Muscle of leg (tissue), 3 donors: ENCODE measurements at regions not wholly inside any gene's neighbourhood (a gene's known extent, or its start where the extent isn't known, plus 50 kb on each side); places are given as distances from the start of the nearest gene placed in this dataset.

ENCODE experiments used
- DNase-seq: peaks from one replicate; pipeline ENCODE4 v3.0.0; 2013
- H3K27ac ChIP-seq: one replicate; pipeline ENCODE4 v1.5.1; 2013; ENCODE audit warnings: mild to moderate bottlenecking, low read length, control low read depth
- H3K27me3 ChIP-seq: one replicate; pipeline ENCODE4 v1.6.1; 2013; ENCODE audit warnings: low read length; ENCODE audit not compliant: control insufficient read depth, insufficient read depth
- H3K36me3 ChIP-seq: one replicate; pipeline ENCODE4 v1.6.1; 2013; ENCODE audit warnings: low read length; ENCODE audit not compliant: control insufficient read depth, insufficient read depth
- H3K4me1 ChIP-seq: one replicate; pipeline ENCODE4 v1.6.1; 2013; ENCODE audit warnings: low read length; ENCODE audit not compliant: control insufficient read depth, insufficient read depth
- H3K4me3 ChIP-seq: one replicate; pipeline ENCODE4 v1.5.1; 2013; ENCODE audit warnings: low read length, control low read depth
- H3K9me3 ChIP-seq: replicated peaks from 2 replicates; pipeline ENCODE4 v1.6.1; 2013; ENCODE audit warnings: low read depth, low read length; ENCODE audit not compliant: control insufficient read depth
- WGBS: methylation state at CpG from one replicate; pipeline ENCODE4 v1.1.5; 2013; ENCODE audit warnings: missing lambda C conversion rate; ENCODE audit not compliant: insufficient coverage; 5-methylcytosine and 5-hydroxymethylcytosine counted together

DNA sequence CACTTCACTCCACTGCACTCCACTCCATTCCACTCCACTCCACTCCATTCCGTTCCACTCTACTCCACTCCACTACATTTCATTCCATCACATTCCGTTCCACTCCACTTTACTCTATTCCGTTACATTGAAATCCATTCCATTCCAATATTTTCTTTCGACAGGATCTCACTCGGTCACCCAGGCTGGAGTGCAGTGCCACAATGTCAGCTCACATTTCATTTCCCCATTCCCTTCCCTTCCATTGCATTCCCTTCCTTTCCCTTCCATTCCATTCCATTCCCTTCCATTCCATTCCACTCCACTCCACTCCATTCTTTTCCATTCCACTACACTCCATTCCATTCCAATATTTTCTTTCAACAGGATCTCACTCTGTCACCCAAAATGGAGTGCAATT is 1407.6 kb upstream of the USP9Y start:
- Histone ChIP-seq H3K36me3 (no peaks in the 10 kb centered on the region), H3K4me1 (no peaks in the 10 kb centered on the region), H3K4me3 (no peak overlapping the region), H3K9me3 (no peaks in the 10 kb centered on the region), H3K27ac (no peak overlapping the region), H3K27me3 (no peaks in the 10 kb centered on the region)
- 43% methylated on average over 5 of the region's 5 CpGs for WGBS
- no peak for DNase-seq

DNA sequence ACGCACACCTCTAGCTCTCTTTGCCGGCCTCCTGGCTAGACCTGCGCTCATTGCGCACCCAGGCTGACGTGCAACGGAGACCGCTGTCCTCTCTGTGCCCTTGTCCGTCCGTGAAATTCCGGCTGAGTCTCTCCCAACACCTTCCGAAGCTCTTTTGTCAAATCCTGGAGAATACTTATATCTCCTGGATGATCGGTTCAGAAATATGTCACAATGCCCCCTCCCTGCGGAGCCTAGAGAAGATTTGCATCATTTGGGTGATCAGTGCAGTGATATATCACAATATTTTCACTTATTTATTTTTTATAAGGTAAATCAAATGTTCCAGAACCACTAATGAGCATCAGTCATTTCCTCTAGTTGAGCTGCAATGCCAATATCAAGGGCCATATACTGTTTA is 1366.9 kb upstream of the USP9Y start:
- Histone ChIP-seq H3K9me3 (no peaks in the 10 kb centered on the region), H3K4me1 (no peaks in the 10 kb centered on the region), H3K36me3 (no peaks in the 10 kb centered on the region), H3K4me3 (no peak overlapping the region), H3K27me3 (no peaks in the 10 kb centered on the region), H3K27ac (no peak overlapping the region)
- WGBS = 75% methylated on average over 5 of the region's 13 CpGs
- DNase-seq = peak; percentile 10
